GM12874 (cell line): ENCODE measurements at regions not wholly inside any gene's neighbourhood (a gene's known extent, or its start where the extent isn't known, plus 50 kb on each side); places are given as distances from the start of the nearest gene placed in this dataset.

Experiments used
- TF ChIP-seq, protein P1 (sequence below): IDR thresholded peaks from 2 replicates; pipeline ENCODE4 v1.5.1; 2011; ENCODE audit warnings: low read depth, mild to moderate bottlenecking, control low read depth, low read length, moderate library complexity; ENCODE audit not compliant: insufficient read depth

GRCh38 chr3:117126460-117126859, 416.9 kb downstream of the TUSC7 start:
- TF ChIP-seq, protein P1, sequence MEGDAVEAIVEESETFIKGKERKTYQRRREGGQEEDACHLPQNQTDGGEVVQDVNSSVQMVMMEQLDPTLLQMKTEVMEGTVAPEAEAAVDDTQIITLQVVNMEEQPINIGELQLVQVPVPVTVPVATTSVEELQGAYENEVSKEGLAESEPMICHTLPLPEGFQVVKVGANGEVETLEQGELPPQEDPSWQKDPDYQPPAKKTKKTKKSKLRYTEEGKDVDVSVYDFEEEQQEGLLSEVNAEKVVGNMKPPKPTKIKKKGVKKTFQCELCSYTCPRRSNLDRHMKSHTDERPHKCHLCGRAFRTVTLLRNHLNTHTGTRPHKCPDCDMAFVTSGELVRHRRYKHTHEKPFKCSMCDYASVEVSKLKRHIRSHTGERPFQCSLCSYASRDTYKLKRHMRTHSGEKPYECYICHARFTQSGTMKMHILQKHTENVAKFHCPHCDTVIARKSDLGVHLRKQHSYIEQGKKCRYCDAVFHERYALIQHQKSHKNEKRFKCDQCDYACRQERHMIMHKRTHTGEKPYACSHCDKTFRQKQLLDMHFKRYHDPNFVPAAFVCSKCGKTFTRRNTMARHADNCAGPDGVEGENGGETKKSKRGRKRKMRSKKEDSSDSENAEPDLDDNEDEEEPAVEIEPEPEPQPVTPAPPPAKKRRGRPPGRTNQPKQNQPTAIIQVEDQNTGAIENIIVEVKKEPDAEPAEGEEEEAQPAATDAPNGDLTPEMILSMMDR: no peak

DNA sequence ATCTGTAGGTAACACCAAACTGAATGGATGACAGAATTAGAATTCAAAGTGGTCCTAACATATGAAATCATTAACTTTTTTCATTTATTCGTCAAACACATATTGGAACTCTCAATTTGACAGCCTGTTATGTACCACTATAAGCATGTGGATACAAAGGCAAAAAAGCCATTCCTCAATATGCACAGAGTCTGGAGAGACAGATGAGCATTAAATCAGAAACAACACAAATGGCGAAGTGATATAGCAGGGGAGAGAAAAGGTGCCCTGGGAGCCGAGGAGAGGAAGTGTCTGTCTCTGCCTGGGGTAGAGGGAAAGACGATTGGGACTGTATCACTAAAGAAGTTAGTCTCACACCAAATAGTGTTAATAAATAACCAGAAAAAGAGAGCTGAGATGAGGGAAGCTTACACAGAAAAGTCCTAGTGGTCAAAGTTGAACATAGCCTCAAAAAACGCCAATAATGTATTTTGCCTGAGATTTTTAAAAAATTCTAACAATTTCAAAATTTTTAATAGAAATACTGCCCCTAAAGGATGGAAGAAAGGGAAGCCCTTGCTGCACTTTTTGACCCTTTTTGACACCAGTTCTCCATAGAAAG, 417.5 kb downstream of the TUSC7 start:
- TF ChIP-seq, protein P1: no peak

DNA sequence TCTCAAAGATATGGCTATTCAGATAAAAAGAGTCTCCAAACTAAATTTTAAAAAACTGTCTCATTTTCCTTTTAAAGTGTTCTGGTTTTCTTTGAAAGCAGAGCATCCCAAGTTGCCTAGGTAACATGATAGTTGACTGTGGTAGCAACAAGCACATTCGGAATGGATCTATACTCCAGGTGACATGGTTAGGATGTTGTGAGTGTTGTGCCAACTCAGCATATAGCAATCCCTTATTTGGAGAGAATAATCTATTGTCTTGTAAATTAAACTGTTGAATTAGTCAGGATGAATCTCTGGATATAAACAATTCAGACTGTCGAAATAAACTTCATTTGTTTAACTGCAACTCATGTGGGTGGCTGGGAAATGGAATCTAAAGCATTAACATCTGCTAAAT, 418.6 kb downstream of the TUSC7 start:
- TF ChIP-seq, protein P1: no peak

GRCh38 chr3:117128872-117129271, 419.3 kb downstream of the TUSC7 start:
- TF ChIP-seq, protein P1: no peak

GRCh38 chr3:117129516-117129915, 419.9 kb downstream of the TUSC7 start:
- TF ChIP-seq, protein P1: no peak

DNA sequence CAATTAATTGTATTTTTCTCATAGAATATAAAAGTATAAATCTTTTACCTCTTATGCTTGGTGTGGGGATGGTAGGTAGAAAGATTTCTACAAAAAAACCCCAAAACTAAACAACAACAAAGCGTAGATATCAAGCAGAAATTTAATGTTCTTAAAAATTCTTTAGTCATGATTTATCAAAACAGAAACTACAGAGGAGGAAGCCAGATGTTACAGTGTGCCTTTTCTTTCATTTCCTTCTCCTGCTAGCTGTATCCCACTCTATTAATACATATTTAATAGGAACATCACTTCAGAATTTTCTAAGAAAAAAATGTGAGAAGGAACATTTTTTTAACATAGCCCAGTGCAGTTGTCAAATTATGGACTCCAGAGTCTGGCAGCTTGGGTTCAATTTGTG, 420.6 kb downstream of the TUSC7 start:
- TF ChIP-seq, protein P1: no peak

DNA sequence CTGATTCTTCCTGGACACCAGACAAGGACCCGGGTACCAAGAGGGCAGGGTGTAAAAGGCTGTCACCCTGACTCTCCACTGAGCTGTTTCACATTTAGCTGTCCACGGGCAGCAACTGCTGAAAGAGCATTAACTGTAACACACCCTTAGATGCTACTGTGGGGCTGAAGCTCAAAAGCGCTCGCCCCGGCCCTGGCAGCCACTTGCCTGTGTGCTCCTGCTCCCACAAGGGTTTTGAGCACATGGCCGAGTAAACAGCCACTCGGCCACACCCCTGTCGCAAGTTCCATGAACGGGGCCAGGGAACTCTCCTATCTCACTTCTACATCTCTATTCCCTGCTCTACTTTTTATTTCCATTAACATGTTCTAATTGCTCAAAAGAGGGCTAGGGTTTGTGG, 421.7 kb downstream of the TUSC7 start:
- TF ChIP-seq, protein P1: no peak

DNA sequence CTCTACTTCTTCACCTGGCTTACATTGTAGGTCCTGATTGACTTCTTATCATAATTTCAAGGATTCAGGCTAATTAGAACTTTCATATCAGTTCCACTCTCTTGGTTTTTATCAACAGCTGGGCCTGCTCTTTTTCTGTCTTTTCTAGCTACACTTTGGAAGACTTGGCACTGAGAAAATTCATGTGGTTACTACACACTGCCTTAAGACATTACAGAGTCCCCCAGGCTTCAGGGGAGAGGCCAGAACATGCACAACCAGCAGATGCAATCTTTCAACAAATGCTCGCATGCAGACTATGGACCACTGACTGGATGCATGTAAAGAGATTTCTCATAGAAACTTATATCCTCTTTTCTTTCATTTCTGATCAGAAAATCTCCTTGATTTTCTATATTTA, 423.5 kb downstream of the TUSC7 start:
- TF ChIP-seq, protein P1: no peak
